Stomach smooth muscle (tissue), 2 donors: ENCODE measurements at regions not wholly inside any gene's neighbourhood (a gene's known extent, or its start where the extent isn't known, plus 50 kb on each side); places are given as distances from the start of the nearest gene placed in this dataset.

Source experiments
- H3K27ac ChIP-seq: one replicate; pipeline ENCODE4 v1.7.0; 2013; ENCODE audit warnings: mild to moderate bottlenecking, low read length, inconsistent platforms
- H3K27me3 ChIP-seq, 2 donors: one replicate each; pipeline ENCODE4 v1.7.0; 2013; ENCODE audit warnings: low read length in 2 of 2; ENCODE audit not compliant: insufficient read depth in 2 of 2, control insufficient read depth in 1 of 2
- H3K36me3 ChIP-seq, 2 donors: one replicate each; pipeline ENCODE4 v1.7.0; 2013; ENCODE audit warnings: low read length in 2 of 2; ENCODE audit not compliant: control insufficient read depth in 2 of 2, insufficient read depth in 2 of 2
- H3K4me1 ChIP-seq: one replicate; pipeline ENCODE4 v1.7.0; 2013; ENCODE audit warnings: low read length; ENCODE audit not compliant: control insufficient read depth, insufficient read depth
- H3K4me3 ChIP-seq, 2 donors: one replicate each; pipeline ENCODE4 v1.7.0; 2013; ENCODE audit warnings: low read length in 2 of 2
- H3K9ac ChIP-seq, 2 donors: one replicate each; pipeline ENCODE4 v1.7.0; 2013; ENCODE audit warnings: low read length in 2 of 2, mild to moderate bottlenecking in 1 of 2
- H3K9me3 ChIP-seq, 2 donors: one replicate each; pipeline ENCODE4 v1.7.0; 2013; ENCODE audit warnings: low read length in 2 of 2; ENCODE audit not compliant: control insufficient read depth in 2 of 2
- donor health status: healthy.
- donor health status: Pancreatic carcinoma.

DNA sequence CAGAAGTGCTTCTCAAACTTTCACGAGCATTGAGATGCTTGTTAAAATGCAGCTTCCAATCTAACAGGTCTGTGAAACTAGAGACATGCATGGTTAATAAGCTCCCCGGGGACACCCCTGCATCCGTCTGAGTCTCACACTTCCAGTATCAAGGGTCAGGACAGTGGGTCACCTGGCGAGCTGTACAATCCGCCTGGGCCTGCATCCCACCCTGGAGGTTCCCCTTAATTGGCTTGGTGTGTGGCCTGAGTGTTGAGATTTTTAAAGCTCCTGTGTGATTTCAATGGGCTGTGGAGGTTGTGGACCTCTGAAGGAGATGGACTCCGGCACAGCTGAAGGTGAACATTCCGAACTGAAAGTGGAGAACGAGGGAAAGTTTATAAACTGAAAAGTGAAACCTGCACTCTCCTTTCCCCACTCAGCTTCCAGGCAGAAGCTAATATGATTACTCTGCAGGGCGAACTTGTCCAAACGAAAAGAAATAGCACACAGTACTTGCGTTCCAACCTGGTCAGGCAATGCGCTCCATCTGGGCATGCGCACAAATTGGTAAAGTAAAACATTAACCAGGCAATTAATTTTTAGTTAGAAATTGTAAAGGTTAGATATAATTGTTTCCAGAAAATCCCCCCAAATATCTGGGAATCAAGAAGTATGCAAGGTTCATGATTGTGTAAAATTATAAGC is 191.7 kb upstream of the ALKAL2 start:
- H3K27ac ChIP-seq, result no peak overlapping the region
- peaks cover 7% of the 10 kb centered on the region for H3K4me1 ChIP-seq
- peaks cover 0 to 5% of the 10 kb centered on the region in 2 donors for H3K9me3 ChIP-seq
- peak overlapping the region; percentile 38 to 59 for H3K4me3 ChIP-seq
- H3K36me3 ChIP-seq, result no peaks in the 10 kb centered on the region
- H3K27me3 ChIP-seq, result no peaks in the 10 kb centered on the region
- peak overlapping the region in 1 of 2 donors; percentile 9 for H3K9ac ChIP-seq

DNA sequence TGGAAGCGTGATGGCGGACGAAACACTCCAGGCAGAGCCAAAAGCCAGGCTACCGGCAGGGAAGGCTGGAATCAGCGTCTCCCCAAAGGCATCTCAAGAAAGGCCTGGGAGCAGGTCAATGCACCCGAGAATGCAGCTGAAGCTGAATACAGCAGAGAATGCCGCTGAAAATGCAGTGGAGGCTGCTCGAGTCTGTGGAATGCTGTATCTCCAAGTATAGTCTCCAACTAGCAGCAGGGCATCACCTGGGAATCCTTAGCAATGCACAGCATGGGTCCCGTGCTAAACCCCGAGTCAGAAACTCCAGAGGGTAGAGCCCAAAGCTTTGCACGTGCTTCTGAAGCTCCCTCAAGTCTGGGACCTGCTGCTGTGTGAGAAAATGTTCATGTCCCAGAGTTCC is 191.1 kb upstream of the ALKAL2 start:
- no peak overlapping the region for H3K9ac ChIP-seq
- no peak overlapping the region for H3K4me3 ChIP-seq
- H3K4me1 ChIP-seq, result peaks cover 7% of the 10 kb centered on the region
- no peaks in the 10 kb centered on the region for H3K27me3 ChIP-seq
- peaks cover 0 to 5% of the 10 kb centered on the region in 2 donors for H3K9me3 ChIP-seq
- no peak overlapping the region for H3K27ac ChIP-seq
- no peaks in the 10 kb centered on the region for H3K36me3 ChIP-seq

DNA sequence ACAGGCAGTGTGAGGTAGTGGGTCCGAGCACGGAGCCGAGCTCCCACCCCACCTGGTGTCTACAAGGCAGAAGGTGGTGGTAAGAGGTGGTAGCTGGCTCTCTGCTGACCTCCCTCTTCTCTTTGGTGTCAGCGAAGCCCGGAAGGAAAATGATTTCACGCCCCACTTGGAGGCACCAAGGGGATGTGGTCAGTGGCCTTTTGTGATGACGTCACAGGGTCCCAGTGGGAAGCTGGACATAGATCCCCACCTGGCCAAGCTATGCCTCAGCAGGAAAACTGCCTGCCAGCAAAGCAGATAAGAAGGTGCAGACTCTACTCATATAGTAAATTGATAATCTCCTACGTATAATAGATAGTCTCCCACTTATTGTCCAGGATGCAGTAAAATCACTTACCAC is 183.7 kb upstream of the ALKAL2 start:
- Histone ChIP-seq H3K4me3 (no peak overlapping the region), H3K27ac (no peak overlapping the region), H3K9me3 (peaks cover 0 to 13% of the 10 kb centered on the region in 2 donors), H3K9ac (no peak overlapping the region), H3K36me3 (no peaks in the 10 kb centered on the region), H3K27me3 (peaks cover 13 to 20% of the 10 kb centered on the region in 2 donors), H3K4me1 (peaks cover 4% of the 10 kb centered on the region)

DNA sequence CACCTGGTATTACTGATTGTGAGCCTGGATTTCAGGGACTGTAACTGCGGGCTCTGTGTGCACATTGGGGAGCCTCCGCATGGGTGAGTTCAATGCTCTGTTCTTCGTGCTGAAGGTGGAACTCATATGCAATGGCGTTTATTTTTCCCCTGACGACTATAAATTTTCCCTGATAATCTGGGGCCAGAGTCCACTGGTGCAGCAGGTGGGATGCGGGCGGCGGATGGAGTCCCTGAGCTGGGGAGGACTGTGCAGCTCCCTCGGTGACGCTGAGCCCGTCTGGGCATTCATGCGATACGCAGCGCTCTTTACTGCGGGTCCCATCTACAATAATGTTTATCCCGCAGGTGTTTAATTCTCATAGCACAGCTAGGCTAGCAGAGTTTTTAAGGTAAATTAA is 181.6 kb upstream of the ALKAL2 start:
- Histone ChIP-seq H3K27ac (no peak overlapping the region), H3K4me1 (peaks cover 4% of the 10 kb centered on the region), H3K36me3 (no peaks in the 10 kb centered on the region), H3K27me3 (peaks cover 13 to 20% of the 10 kb centered on the region in 2 donors), H3K4me3 (no peak overlapping the region), H3K9ac (no peak overlapping the region), H3K9me3 (peaks cover 0 to 8% of the 10 kb centered on the region in 2 donors)

DNA sequence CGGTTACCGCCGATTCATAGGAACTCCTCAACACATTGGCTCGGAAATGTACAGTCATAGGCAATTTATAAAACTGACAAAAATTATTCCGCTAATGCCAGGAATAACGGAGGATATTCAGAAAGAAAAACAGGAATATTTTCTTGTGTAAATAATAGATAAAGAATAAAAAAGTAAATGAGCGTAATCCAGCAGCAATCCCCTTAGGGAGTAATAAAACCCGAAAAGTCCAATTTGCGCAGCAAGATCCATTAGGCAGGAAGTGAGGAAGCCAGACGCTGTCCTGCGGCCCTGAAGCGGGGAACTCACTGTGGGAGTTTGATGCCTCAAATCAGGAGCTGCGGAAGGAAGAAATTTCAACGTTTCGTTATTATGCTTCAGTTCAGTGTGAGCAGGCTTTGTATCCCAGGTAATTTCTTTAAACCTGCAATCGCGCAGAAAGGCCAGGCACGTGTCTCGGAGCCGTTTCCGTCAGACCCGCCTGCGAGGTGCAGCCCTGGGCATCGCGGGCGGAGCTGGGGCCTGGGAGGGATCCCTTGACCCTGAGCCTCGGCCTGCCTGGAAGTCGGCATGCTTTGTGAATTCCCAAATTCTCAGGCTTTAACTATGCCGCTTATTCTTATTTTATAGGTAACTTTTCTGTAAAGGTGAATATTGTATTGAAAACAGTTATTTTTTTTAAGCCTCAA is 180.9 kb upstream of the ALKAL2 start:
- Histone ChIP-seq H3K4me1 (peaks cover 4% of the 10 kb centered on the region), H3K4me3 (no peak overlapping the region), H3K9ac (no peak overlapping the region), H3K27ac (no peak overlapping the region), H3K9me3 (peaks cover 0 to 8% of the 10 kb centered on the region in 2 donors), H3K27me3 (peaks cover 13 to 20% of the 10 kb centered on the region in 2 donors), H3K36me3 (no peaks in the 10 kb centered on the region)

DNA sequence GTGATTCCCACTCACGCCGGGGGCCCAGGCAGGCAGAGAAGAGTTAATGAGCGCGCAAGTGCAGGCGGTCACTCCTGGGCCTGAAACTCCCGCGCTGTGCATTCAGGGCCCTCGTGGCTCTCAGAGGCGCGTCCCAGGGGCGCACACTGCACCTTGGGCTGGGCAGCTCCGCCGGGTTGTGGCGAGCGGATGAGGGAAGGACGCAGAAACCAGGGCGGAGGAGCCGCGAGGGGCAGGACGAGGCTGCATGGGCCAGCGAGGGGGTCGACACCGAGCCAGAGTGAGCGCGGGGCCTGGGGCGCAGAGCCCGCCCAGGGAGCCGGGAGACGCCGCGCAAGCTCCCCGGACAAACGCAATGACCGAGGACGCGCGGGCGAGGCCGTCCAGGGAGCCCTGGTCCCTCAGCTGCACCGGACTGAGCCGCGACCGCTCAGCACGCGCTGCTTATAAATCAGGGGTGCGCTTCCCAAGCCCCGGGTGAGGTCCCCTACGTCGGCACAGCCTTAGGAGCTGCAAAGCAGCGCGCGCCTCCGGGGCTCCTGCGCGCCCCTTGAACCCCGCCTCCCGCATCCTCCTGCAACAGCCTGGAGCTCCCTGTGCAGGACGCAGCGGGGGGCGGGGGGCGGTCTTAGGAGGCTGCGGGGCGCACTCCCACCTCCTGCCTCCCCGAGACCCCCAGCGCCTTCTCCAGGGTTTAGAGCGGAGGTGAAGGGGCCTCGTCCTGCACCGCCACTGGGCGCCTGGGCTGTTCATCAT is 180.2 kb upstream of the ALKAL2 start:
- Histone ChIP-seq H3K4me3 (no peak overlapping the region), H3K9me3 (peaks cover 0 to 3% of the 10 kb centered on the region in 2 donors), H3K9ac (no peak overlapping the region), H3K4me1 (peaks cover 4% of the 10 kb centered on the region), H3K27ac (no peak overlapping the region), H3K27me3 (peaks cover 13 to 20% of the 10 kb centered on the region in 2 donors), H3K36me3 (no peaks in the 10 kb centered on the region)

- Histone ChIP-seq H3K36me3 (no peaks in the 10 kb centered on the region), H3K27ac (no peak overlapping the region), H3K9me3 (peaks cover 0 to 3% of the 10 kb centered on the region in 2 donors), H3K4me3 (no peak overlapping the region), H3K27me3 (peaks cover 13 to 20% of the 10 kb centered on the region in 2 donors), H3K9ac (no peak overlapping the region), H3K4me1 (peaks cover 4% of the 10 kb centered on the region)
Measured at GRCh38 chr2:467543-467891, 179.6 kb upstream of the ALKAL2 start.

GRCh38 chr2:467101-467500 is 179.2 kb upstream of the ALKAL2 start:
- Histone ChIP-seq H3K9ac (no peak overlapping the region), H3K36me3 (no peaks in the 10 kb centered on the region), H3K9me3 (peaks cover 0 to 3% of the 10 kb centered on the region in 2 donors), H3K4me3 (no peak overlapping the region), H3K4me1 (peaks cover 4% of the 10 kb centered on the region), H3K27me3 (peaks cover 13 to 20% of the 10 kb centered on the region in 2 donors), H3K27ac (no peak overlapping the region)

DNA sequence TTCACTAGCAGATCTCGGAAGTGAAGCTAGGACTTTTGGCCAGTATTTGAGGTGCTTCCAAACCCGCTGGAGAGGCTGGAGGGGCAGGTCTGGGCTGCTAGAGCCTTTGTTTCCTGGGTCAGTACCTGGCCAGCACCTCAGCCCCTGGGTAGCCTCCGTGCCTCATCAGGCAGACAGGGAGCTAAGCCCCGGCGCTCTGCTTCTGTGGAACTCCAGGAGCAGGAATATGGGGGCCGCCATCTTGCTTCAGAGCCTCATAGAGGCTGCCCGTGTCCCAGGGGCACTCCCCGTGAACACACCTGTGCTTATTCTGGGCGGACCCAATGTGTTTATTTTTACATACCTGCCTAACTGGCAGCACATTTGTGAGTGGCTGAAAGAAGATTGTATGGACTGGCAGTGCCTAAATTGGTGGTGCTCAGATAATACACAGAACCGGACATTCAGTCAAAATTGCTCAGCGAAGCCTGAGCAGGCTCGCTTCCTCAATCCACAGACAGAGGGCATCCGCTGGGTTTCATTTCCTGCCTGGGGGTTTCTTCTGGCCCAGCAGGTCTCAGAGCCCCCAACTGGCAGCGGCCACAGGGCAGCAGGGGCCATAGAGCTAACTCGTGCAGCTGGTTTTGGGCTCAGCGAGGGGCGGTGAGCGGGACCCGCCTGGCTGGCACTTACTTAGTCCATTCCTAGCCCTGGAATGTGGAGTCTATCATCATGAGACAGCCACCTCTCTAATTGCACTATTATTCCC is 176.8 kb upstream of the ALKAL2 start:
- peaks cover 8 to 18% of the 10 kb centered on the region in 2 donors for H3K27me3 ChIP-seq

GRCh38 chr2:460861-461260 is 173.0 kb upstream of the ALKAL2 start:
- Histone ChIP-seq H3K9me3 (no peaks in the 10 kb centered on the region), H3K4me1 (no peaks in the 10 kb centered on the region)

More for the DNA sequence above, 176.8 kb upstream of the ALKAL2 start:
- Histone ChIP-seq H3K9me3 (no peaks in the 10 kb centered on the region), H3K36me3 (no peaks in the 10 kb centered on the region), H3K4me3 (no peak overlapping the region), H3K27ac (no peak overlapping the region), H3K9ac (no peak overlapping the region), H3K4me1 (peaks cover 4% of the 10 kb centered on the region)

More at GRCh38 chr2:460861-461260, 173.0 kb upstream of the ALKAL2 start:
- no peak overlapping the region for H3K4me3 ChIP-seq
- H3K27ac ChIP-seq, result no peak overlapping the region
- H3K36me3 ChIP-seq, result no peaks in the 10 kb centered on the region
- H3K27me3 ChIP-seq, result peaks cover 0 to 2% of the 10 kb centered on the region in 2 donors
- no peak overlapping the region for H3K9ac ChIP-seq
